ENCODE measurements at regions not wholly inside any gene's neighbourhood (a gene's known extent, or its start where the extent isn't known, plus 50 kb on each side); places are given as distances from the start of the nearest gene placed in this dataset.

DNA sequence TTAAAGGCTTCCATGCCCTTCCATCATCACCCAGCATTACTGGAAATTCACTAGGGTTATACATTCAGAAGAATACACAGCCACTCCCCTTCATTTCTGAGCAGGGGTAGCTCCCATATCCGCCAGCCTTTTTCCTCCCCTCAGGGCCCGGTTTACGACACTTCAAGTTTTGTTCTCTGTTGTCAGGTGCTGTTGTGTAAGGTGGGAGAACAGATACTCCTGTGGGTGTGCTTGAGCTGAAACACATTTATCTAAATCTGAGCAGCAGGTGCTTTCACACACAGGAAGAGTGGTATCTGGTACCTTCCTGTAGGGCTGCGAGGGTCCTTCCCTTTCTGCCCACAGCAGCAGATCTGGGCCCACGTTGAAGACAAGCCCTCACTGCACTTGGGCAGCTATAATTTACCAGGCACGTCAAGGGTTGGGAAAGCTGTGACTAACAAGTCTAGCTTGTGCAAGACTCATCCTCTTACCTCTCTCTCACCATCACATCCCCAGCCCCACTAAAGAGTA lies 215.8 kb upstream of the RREB1 start (continued):
- no peak for TF ChIP-seq ZNF462 (CRISPR knock-in tag; IDR thresholded peaks at IDR 0.05)

DNA sequence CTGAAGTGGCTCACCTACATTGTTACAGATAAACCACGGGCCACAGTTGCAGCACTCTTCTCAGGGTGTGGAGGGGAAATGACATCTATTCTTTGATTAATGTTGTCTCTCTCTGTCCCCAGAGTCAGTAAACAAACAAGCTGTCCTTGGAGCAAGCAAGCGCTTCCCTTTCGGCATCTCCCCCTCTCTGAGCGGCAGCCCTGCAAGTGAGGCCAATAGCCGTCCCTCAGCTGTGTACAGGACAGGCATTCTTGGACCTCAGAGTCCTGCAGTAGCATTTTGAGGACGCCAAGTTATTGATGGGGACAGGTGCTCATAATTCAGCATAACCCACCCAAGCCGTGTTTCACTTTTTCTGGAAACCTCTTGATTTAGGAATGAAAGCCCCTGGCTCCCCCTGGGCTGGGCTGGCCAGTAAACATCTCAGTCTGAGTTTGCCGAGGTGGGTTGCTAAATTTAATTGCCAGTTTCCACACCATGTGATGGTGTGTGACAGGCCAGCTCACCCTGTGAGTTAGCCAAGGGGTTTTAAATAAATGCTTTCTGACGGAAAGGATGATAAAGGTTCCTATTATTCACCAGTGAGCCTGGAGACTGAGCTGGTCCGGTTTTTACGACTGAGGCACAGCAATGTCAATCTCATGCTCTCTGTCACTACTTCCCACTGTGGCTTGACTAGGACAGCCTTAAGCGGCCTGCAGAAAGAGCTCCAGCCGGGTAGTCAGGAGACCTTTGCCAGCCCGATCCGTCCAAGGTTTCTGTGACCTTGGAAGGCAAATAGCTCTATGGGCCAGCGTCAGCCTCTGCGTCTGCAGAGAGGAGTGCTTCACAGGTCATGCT lies 214.8 kb upstream of the RREB1 start:
- no peak overlapping the region for H3K4me2 ChIP-seq
- H3K27me3 Mint-ChIP-seq (ENCODE audit: insufficient read depth, low read depth, poor library complexity) = peaks cover 7% of the 10 kb centered on the region
- H4K20me1 ChIP-seq (replicated peaks; ENCODE audit: insufficient read depth) = no peaks in the 10 kb centered on the region
- no peak overlapping the region for H2AFZ ChIP-seq
- peaks cover 9% of the 10 kb centered on the region; the same call in 1 of the 2 replicates for H3K4me1 ChIP-seq (ENCODE audit: insufficient read depth)
- no peaks in the 10 kb centered on the region for H3K36me3 ChIP-seq (ENCODE audit: insufficient read depth)
- DNase-seq (ENCODE audit: low spot score) = no peak
- peaks cover 21% of the 10 kb centered on the region; the same call in 2 of the 3 replicates for H3K4me1 Mint-ChIP-seq
- no peak for ATAC-seq
- H3F3A ChIP-seq (replicated peaks; ENCODE audit: low read depth) = no peaks in the 10 kb centered on the region
- no peaks in the 10 kb centered on the region for H3K27me3 ChIP-seq (ENCODE audit: insufficient read depth)
- H3K4me3 ChIP-seq = no peak overlapping the region
- no peaks in the 10 kb centered on the region for H3K36me3 Mint-ChIP-seq (ENCODE audit: low read depth)
- H3K9me2 ChIP-seq (ENCODE audit: insufficient read depth) = no peaks in the 10 kb centered on the region; the same call in 1 of the 2 replicates
- peaks cover 3% of the 10 kb centered on the region; the same call in 2 of the 3 replicates for H3K9me3 Mint-ChIP-seq
- no peak overlapping the region for H3K27ac ChIP-seq (ENCODE audit: low read depth)
- no peak overlapping the region for H3K27ac Mint-ChIP-seq
- H3K4me3 Mint-ChIP-seq = no peak overlapping the region
- no peaks in the 10 kb centered on the region for H3K79me2 ChIP-seq (replicated peaks; ENCODE audit: insufficient read depth)
- TF ChIP-seq STAT1 (IDR thresholded peaks at IDR 0.05; ENCODE audit: unreplicated experiment) (no peak), EZH2phosphoT487 (IDR thresholded peaks at IDR 0.05; ENCODE audit: unreplicated experiment) (no peak), NANOG (IDR thresholded peaks at IDR 0.05; ENCODE audit: borderline replicate concordance) (no peak), ETS1 (IDR thresholded peaks at IDR 0.05) (no peak), ZNF114 (CRISPR knock-in tag; IDR thresholded peaks at IDR 0.05) (no peak), ZNF462 (CRISPR knock-in tag; IDR thresholded peaks at IDR 0.05) (no peak), CREB1 (CRISPR knock-in tag; IDR thresholded peaks at IDR 0.05; ENCODE audit: low read depth) (no peak)
